HEK293T (cell line): ENCODE measurements at regions not wholly inside any gene's neighbourhood (a gene's known extent, or its start where the extent isn't known, plus 50 kb on each side); places are given as distances from the start of the nearest gene placed in this dataset.

ENCODE experiments used
- CTCF ChIA-PET: fragments of 350-600 bp; formaldehyde crosslinking; extraction: SDS; loops from one replicate; lab custom pipeline; 2021; ENCODE audit warnings: antibody characterized with exemption, inconsistent platforms; lab: Yijun Ruan, JAX
- POLR2A ChIA-PET: fragments of 350-600 bp; formaldehyde crosslinking; extraction: SDS; loops from one replicate; lab custom pipeline; 2020; ENCODE audit warnings: antibody characterized with exemption, inconsistent platforms; lab: Yijun Ruan, JAX
- DNase-seq: peaks from one replicate; pipeline ENCODE4 v3.0.0; 2012; ENCODE audit warnings: mixed read lengths; ENCODE audit errors: extremely low spot score
- ARNT ChIP-seq: fragments of 450-650 bp; IDR thresholded peaks from 2 replicates; pipeline ENCODE4 v1.6.1; 2017; ENCODE audit warnings: mild to moderate bottlenecking
- BHLHE40 ChIP-seq: fragments of 450-650 bp; IDR thresholded peaks from 2 replicates; pipeline ENCODE4 v1.6.1; 2016; ENCODE audit warnings: mild to moderate bottlenecking, moderate library complexity, borderline replicate concordance
- CTBP1 ChIP-seq: fragments of 450-650 bp; IDR thresholded peaks from 2 replicates; pipeline ENCODE4 v1.6.1; 2016; ENCODE audit warnings: borderline replicate concordance
- ELF4 ChIP-seq: fragments of 450-650 bp; IDR thresholded peaks from 2 replicates; pipeline ENCODE4 v1.6.1; 2017; ENCODE audit warnings: antibody characterized with exemption
- FOXA1 ChIP-seq: fragments of 450-650 bp; IDR thresholded peaks from 2 replicates; pipeline ENCODE4 v1.6.1; 2016; ENCODE audit warnings: mild to moderate bottlenecking
- FOXK2 ChIP-seq: fragments of 450-650 bp; IDR thresholded peaks from 2 replicates; pipeline ENCODE4 v1.6.1; 2016; ENCODE audit warnings: mild to moderate bottlenecking
- FOXM1 ChIP-seq: fragments of 450-650 bp; IDR thresholded peaks from 2 replicates; pipeline ENCODE4 v1.6.1; 2017; ENCODE audit warnings: mild to moderate bottlenecking, borderline replicate concordance
- HDGF ChIP-seq: fragments of 450-650 bp; IDR thresholded peaks from 2 replicates; pipeline ENCODE4 v1.6.1; 2017; ENCODE audit warnings: antibody characterized with exemption, borderline replicate concordance
- L3MBTL2 ChIP-seq: fragments of 450-650 bp; conservative IDR thresholded peaks from 2 replicates; pipeline ENCODE4 v1.6.1; 2016; ENCODE audit warnings: mild to moderate bottlenecking
- LEF1 ChIP-seq: fragments of 450-650 bp; IDR thresholded peaks from 2 replicates; pipeline ENCODE4 v1.6.1; 2017; ENCODE audit warnings: mild to moderate bottlenecking, borderline replicate concordance
- NFRKB ChIP-seq: fragments of 450-650 bp; IDR thresholded peaks from 2 replicates; pipeline ENCODE4 v1.6.1; 2016; ENCODE audit warnings: mild to moderate bottlenecking, moderate library complexity
- PKNOX1 ChIP-seq: fragments of 450-650 bp; IDR thresholded peaks from 2 replicates; pipeline ENCODE4 v1.6.1; 2016
- SP1 ChIP-seq: fragments of 450-650 bp; IDR thresholded peaks from 2 replicates; pipeline ENCODE4 v1.6.1; 2017
- SUZ12 ChIP-seq: fragments of 450-650 bp; IDR thresholded peaks from 2 replicates; pipeline ENCODE4 v1.6.1; 2016; ENCODE audit warnings: mild to moderate bottlenecking
- TARDBP ChIP-seq: fragments of 450-650 bp; IDR thresholded peaks from 2 replicates; pipeline ENCODE4 v1.6.1; 2016
- ZNF384 ChIP-seq: fragments of 450-650 bp; IDR thresholded peaks from 2 replicates; pipeline ENCODE4 v1.6.1; 2016

GRCh38 chr13:106139377-106139776 lies 396.1 kb downstream of the EFNB2 start:
- CTCF ChIA-PET, result no interaction called here
- no peak for DNase-seq
- POLR2A ChIA-PET, result no interaction called here
- TF ChIP-seq FOXA1, result no peak
- TF ChIP-seq PKNOX1, result no peak
- no peak for TF ChIP-seq TARDBP
- no peak for TF ChIP-seq NFRKB
- TF ChIP-seq ELF4, result no peak
- no peak for TF ChIP-seq SUZ12
- no peak for TF ChIP-seq FOXM1
- no peak for TF ChIP-seq ZNF384
- TF ChIP-seq LEF1, result no peak
- TF ChIP-seq HDGF, result no peak
- TF ChIP-seq SP1, result no peak
- TF ChIP-seq CTBP1, result no peak
- TF ChIP-seq FOXK2, result no peak
- TF ChIP-seq L3MBTL2, result no peak
- TF ChIP-seq ARNT, result no peak
- no peak for TF ChIP-seq BHLHE40

GRCh38 chr13:106138620-106139019 lies 396.8 kb downstream of the EFNB2 start:
- no peak for TF ChIP-seq NFRKB
- no peak for TF ChIP-seq ARNT
- no peak for TF ChIP-seq BHLHE40
- TF ChIP-seq FOXK2, result no peak
- TF ChIP-seq CTBP1, result no peak
- no peak for TF ChIP-seq SUZ12
- no peak for TF ChIP-seq HDGF
- TF ChIP-seq LEF1, result no peak
- TF ChIP-seq PKNOX1, result no peak
- no peak for TF ChIP-seq TARDBP
- no peak for TF ChIP-seq FOXM1
- no peak for TF ChIP-seq FOXA1
- no peak for TF ChIP-seq ZNF384
- no peak for TF ChIP-seq SP1
- TF ChIP-seq L3MBTL2, result no peak
- TF ChIP-seq ELF4, result no peak
- ChIA-PET CTCF (no interaction called here), POLR2A (no interaction called here)
- no peak for DNase-seq

- TF ChIP-seq CTBP1, result no peak
- no peak for TF ChIP-seq SUZ12
- TF ChIP-seq FOXA1, result no peak
- no peak for TF ChIP-seq ZNF384
- TF ChIP-seq PKNOX1, result no peak
- no peak for TF ChIP-seq TARDBP
- no peak for TF ChIP-seq ARNT
- TF ChIP-seq FOXK2, result no peak
- TF ChIP-seq L3MBTL2, result no peak
- no peak for TF ChIP-seq SP1
- TF ChIP-seq BHLHE40, result no peak
- no peak for TF ChIP-seq LEF1
- no peak for TF ChIP-seq ELF4
- TF ChIP-seq HDGF, result no peak
- TF ChIP-seq NFRKB, result no peak
- TF ChIP-seq FOXM1, result no peak
- CTCF ChIA-PET, result interaction anchor here (0.7 kb wide), 1 partner anchor 13 kb away, joined by 3 read pairs; no protein-coding TSS in a partner anchor
- POLR2A ChIA-PET, result no interaction called here
- no peak for DNase-seq
Measured at GRCh38 chr13:106133025-106133424, 402.4 kb downstream of the EFNB2 start.

GRCh38 chr13:106132216-106132615 lies 403.2 kb downstream of the EFNB2 start:
- TF ChIP-seq BHLHE40 (no peak), FOXK2 (no peak), FOXA1 (no peak), ARNT (no peak), SUZ12 (no peak), CTBP1 (no peak), HDGF (no peak), SP1 (no peak), ELF4 (no peak), L3MBTL2 (no peak), NFRKB (no peak), TARDBP (no peak), FOXM1 (no peak), ZNF384 (no peak), LEF1 (no peak), PKNOX1 (no peak)
- CTCF ChIA-PET, result no interaction called here
- POLR2A ChIA-PET, result no interaction called here
- DNase-seq, result no peak

- ChIA-PET POLR2A (no interaction called here), CTCF (no interaction called here)
Measured at GRCh38 chr13:106129993-106130392, 405.5 kb downstream of the EFNB2 start.

More at GRCh38 chr13:106129993-106130392, 405.5 kb downstream of the EFNB2 start:
- DNase-seq, result no peak
- no peak for TF ChIP-seq NFRKB
- TF ChIP-seq FOXK2, result no peak
- TF ChIP-seq HDGF, result no peak
- TF ChIP-seq ELF4, result no peak
- no peak for TF ChIP-seq PKNOX1
- TF ChIP-seq TARDBP, result no peak
- no peak for TF ChIP-seq ARNT
- no peak for TF ChIP-seq FOXA1
- no peak for TF ChIP-seq CTBP1
- no peak for TF ChIP-seq SP1
- no peak for TF ChIP-seq L3MBTL2
- TF ChIP-seq BHLHE40, result no peak
- TF ChIP-seq FOXM1, result no peak
- no peak for TF ChIP-seq LEF1
- no peak for TF ChIP-seq ZNF384
- no peak for TF ChIP-seq SUZ12
